Endodermal cell (in vitro differentiated cells): ENCODE measurements at regions not wholly inside any gene's neighbourhood (a gene's known extent, or its start where the extent isn't known, plus 50 kb on each side); places are given as distances from the start of the nearest gene placed in this dataset.

Source experiments
- DNase-seq: peaks from one replicate; pipeline ENCODE4 v3.0.0-alpha.2; 2017
- H3K27ac ChIP-seq: 2 replicates; pipeline ENCODE4 v1.5.1; 2013; ENCODE audit warnings: mild to moderate bottlenecking, low read depth, low read length, moderate library complexity
- H3K27me3 ChIP-seq: 2 replicates; pipeline ENCODE4 v1.6.1; 2013; ENCODE audit warnings: mild to moderate bottlenecking, low read length, moderate library complexity; ENCODE audit not compliant: insufficient read depth, control insufficient read depth, poor library complexity, severe bottlenecking
- H3K36me3 ChIP-seq: 2 replicates; pipeline ENCODE4 v1.7.0; 2013; ENCODE audit warnings: mild to moderate bottlenecking, low read length, moderate library complexity; ENCODE audit not compliant: control insufficient read depth, insufficient read depth
- H3K4me1 ChIP-seq: one replicate; pipeline ENCODE4 v1.7.0; 2013; ENCODE audit warnings: low read length; ENCODE audit not compliant: control insufficient read depth, insufficient read depth
- H3K4me3 ChIP-seq: 2 replicates; pipeline ENCODE4 v1.5.1; 2013; ENCODE audit warnings: mild to moderate bottlenecking, low read length, moderate library complexity
- H3K9ac ChIP-seq: 2 replicates; pipeline ENCODE4 v1.6.1; 2013; ENCODE audit warnings: mild to moderate bottlenecking, low read length, moderate library complexity; ENCODE audit not compliant: poor library complexity, severe bottlenecking; ENCODE audit errors: extremely low read depth
- H3K9me3 ChIP-seq: 2 replicates; pipeline ENCODE4 v1.6.1; 2013; ENCODE audit warnings: mild to moderate bottlenecking, low read length, moderate library complexity; ENCODE audit not compliant: control insufficient read depth
- H3K27ac Mint-ChIP-seq: 2 replicates; pipeline ENCODE4 v1.8.0; 2020; ENCODE audit warnings: mixed read lengths
- H3K27me3 Mint-ChIP-seq: 2 replicates; pipeline ENCODE4 v1.8.0; 2021; ENCODE audit warnings: mild to moderate bottlenecking, mixed read lengths; ENCODE audit not compliant: insufficient read depth
- H3K36me3 Mint-ChIP-seq: 2 replicates; pipeline ENCODE4 v1.8.0; 2020; ENCODE audit warnings: low read depth, mixed read lengths
- H3K4me1 Mint-ChIP-seq: 2 replicates; pipeline ENCODE4 v1.8.0; 2020; ENCODE audit warnings: mixed read lengths
- H3K4me3 Mint-ChIP-seq: 2 replicates; pipeline ENCODE4 v1.8.0; 2020; ENCODE audit warnings: mild to moderate bottlenecking, moderate library complexity, mixed read lengths
- H3K9me3 Mint-ChIP-seq: 2 replicates; pipeline ENCODE4 v1.8.0; 2020; ENCODE audit warnings: mild to moderate bottlenecking, mixed read lengths
- WGBS, 2 experiments: methylation state at CpG; one replicate each; pipeline versions ENCODE4 v1.1.5 to v1.1.7; 2013; ENCODE audit warnings: missing lambda C conversion rate in 2 of 2, mixed read lengths in 1 of 2; ENCODE audit not compliant: insufficient coverage in 1 of 2, insufficient read length in 1 of 2; 5-methylcytosine and 5-hydroxymethylcytosine counted together
- TF ChIP-seq, protein P1 (sequence below): fragments of 200-600 bp; sonication (generic); conservative IDR thresholded peaks from 2 replicates; pipeline ENCODE4 v1.5.0; 2021; ENCODE audit warnings: antibody characterized with exemption, mild to moderate bottlenecking

DNA sequence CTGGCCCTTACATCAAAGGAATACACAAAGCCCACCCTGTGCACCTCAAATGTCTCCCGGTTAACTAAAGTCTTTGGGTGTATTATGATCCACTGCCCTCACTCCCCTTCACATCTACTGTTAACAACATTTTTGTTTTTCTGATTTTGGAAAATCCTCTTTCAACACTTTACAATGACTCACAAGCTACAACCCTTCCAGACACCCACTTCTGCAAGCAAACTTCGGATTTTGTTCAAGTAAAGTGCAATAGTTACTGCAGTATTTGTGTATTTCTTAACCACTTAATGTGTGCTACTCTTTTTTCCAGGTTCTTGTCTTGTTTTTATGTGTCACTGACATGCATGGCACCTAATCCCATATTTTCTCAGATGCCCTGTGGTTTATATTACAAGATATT lies 101.1 kb downstream of the EDNRB start:
- WGBS, 2 experiments, result 89% methylated on average over 2 of the region's 2 CpGs; no CpG with 5 or more reads in 1 of the 2 experiments
- TF ChIP-seq, protein P1, sequence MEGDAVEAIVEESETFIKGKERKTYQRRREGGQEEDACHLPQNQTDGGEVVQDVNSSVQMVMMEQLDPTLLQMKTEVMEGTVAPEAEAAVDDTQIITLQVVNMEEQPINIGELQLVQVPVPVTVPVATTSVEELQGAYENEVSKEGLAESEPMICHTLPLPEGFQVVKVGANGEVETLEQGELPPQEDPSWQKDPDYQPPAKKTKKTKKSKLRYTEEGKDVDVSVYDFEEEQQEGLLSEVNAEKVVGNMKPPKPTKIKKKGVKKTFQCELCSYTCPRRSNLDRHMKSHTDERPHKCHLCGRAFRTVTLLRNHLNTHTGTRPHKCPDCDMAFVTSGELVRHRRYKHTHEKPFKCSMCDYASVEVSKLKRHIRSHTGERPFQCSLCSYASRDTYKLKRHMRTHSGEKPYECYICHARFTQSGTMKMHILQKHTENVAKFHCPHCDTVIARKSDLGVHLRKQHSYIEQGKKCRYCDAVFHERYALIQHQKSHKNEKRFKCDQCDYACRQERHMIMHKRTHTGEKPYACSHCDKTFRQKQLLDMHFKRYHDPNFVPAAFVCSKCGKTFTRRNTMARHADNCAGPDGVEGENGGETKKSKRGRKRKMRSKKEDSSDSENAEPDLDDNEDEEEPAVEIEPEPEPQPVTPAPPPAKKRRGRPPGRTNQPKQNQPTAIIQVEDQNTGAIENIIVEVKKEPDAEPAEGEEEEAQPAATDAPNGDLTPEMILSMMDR, result no peak

DNA sequence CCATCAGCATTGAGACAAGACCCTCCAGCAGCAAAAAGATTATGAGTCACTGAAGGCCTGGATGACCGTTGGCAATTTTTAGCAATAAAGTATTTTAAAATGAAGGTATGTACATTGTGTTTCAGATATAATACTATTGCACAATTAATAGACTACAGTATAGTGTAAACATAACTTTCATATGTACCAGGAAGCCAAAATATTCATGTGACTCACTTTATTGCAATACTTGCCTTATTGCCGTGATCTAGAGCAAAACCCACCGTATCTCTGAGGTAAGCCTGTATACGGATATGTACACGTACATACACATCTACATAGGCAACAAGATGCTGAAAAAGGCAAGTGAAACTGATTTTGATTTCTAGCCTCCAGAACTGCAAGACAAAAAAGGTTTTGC lies 103.3 kb downstream of the EDNRB start:
- H3K27me3 ChIP-seq, result peaks cover 78% of the 10 kb centered on the region
- 87 to 94% methylated on average over 4 to 5 of the region's 5 CpGs for WGBS, 2 experiments
- H3K4me1 ChIP-seq, result no peaks in the 10 kb centered on the region
- no peak overlapping the region for H3K27ac ChIP-seq
- TF ChIP-seq, protein P1, result no peak
- Mint-ChIP-seq H3K27me3 (peaks cover 61% of the 10 kb centered on the region), H3K9me3 (no peaks in the 10 kb centered on the region), H3K27ac (no peak overlapping the region), H3K36me3 (no peaks in the 10 kb centered on the region), H3K4me3 (no peak overlapping the region), H3K4me1 (peaks cover 8% of the 10 kb centered on the region)
- H3K4me3 ChIP-seq, result no peak overlapping the region
- no peaks in the 10 kb centered on the region for H3K36me3 ChIP-seq
- no peaks in the 10 kb centered on the region for H3K9me3 ChIP-seq
- no peak for DNase-seq
- H3K9ac ChIP-seq, result no peak overlapping the region

More for the DNA sequence above, 101.1 kb downstream of the EDNRB start:
- Mint-ChIP-seq H3K4me3 (no peak overlapping the region), H3K4me1 (peaks cover 11% of the 10 kb centered on the region), H3K9me3 (no peaks in the 10 kb centered on the region), H3K36me3 (no peaks in the 10 kb centered on the region), H3K27me3 (peaks cover 57% of the 10 kb centered on the region), H3K27ac (no peak overlapping the region)
- no peak for DNase-seq
- no peaks in the 10 kb centered on the region for H3K4me1 ChIP-seq
- H3K27me3 ChIP-seq, result peaks cover 66% of the 10 kb centered on the region
- no peak overlapping the region for H3K27ac ChIP-seq
- no peak overlapping the region for H3K9ac ChIP-seq
- no peaks in the 10 kb centered on the region for H3K36me3 ChIP-seq
- no peak overlapping the region for H3K4me3 ChIP-seq
- H3K9me3 ChIP-seq, result no peaks in the 10 kb centered on the region
